PC-9 (cell line): ENCODE measurements at regions not wholly inside any gene's neighbourhood (a gene's known extent, or its start where the extent isn't known, plus 50 kb on each side); places are given as distances from the start of the nearest gene placed in this dataset.

Experiments
- CTCF ChIP-seq: fragments of 200-600 bp; sonication (generic); conservative IDR thresholded peaks from 2 replicates; pipeline ENCODE4 v1.6.1; 2017; ENCODE audit warnings: mixed run types, antibody characterized with exemption, mild to moderate bottlenecking, moderate library complexity
- EZH2 ChIP-seq: fragments of 200-600 bp; sonication (generic); IDR thresholded peaks from 2 replicates; pipeline ENCODE4 v1.8.0; 2017; ENCODE audit warnings: antibody characterized with exemption, low read depth

- no peak for TF ChIP-seq CTCF
- no peak for TF ChIP-seq EZH2
Observed at GRCh38 chr16:55999683-56000082, 124.5 kb upstream of the CES5A start.
